ENCODE measurements at regions not wholly inside any gene's neighbourhood (a gene's known extent, or its start where the extent isn't known, plus 50 kb on each side); places are given as distances from the start of the nearest gene placed in this dataset.
A peak's percentile ranks its signal among the peaks of the same experiment; 100 is the strongest.

- no peak for TF ChIP-seq EZH2phosphoT487 (IDR thresholded peaks at IDR 0.05; ENCODE audit: borderline replicate concordance, low read depth, low read length)
- no peak for TF ChIP-seq CTCF (conservative IDR thresholded peaks at IDR 0.05; ENCODE audit: low read length)
- Histone ChIP-seq H3K4me3 (ENCODE audit: low read depth, low read length, poor library complexity, severe bottlenecking) (no peak overlapping the region), H4K20me1 (ENCODE audit: insufficient read depth, low read length) (no peaks in the 10 kb centered on the region), H3K36me3 (ENCODE audit: insufficient read depth, low read length) (no peaks in the 10 kb centered on the region; the same call in 1 of the 2 replicates), H3K4me1 (ENCODE audit: insufficient read depth, low read length, poor library complexity, severe bottlenecking) (peaks cover 10% of the 10 kb centered on the region), H3K79me2 (ENCODE audit: insufficient read depth, low read depth, low read length) (no peaks in the 10 kb centered on the region), H3K9me3 (ENCODE audit: low read length) (no peaks in the 10 kb centered on the region; the same call in 1 of the 2 replicates), H3K4me2 (ENCODE audit: low read length) (no peak overlapping the region), H2AFZ (ENCODE audit: low read length) (peak overlapping the region; percentile 52; the same call in 1 of the 2 replicates), H3K27ac (ENCODE audit: low read depth, low read length, poor library complexity, severe bottlenecking) (no peak overlapping the region), H3K9me2 (ENCODE audit: insufficient read depth, low read length) (no peaks in the 10 kb centered on the region)
- ChIA-PET CTCF (ENCODE audit: unreplicated experiment) (no interaction called here), POLR2A (interaction anchor here (1.1 kb wide), 1 partner anchor 10 kb away, joined by 3 read pairs; no protein-coding TSS in a partner anchor)
- intact Hi-C loops (cut with micrococcal nuclease; ENCODE audit: unreplicated experiment), result no loop called here
- no peak for DNase-seq (ENCODE audit: low spot score)
- no TSS peak for BruUV-seq (replicated peaks)
Measured at GRCh38 chr6:14743144-14743473, 502.8 kb upstream of the JARID2 start.

DNA sequence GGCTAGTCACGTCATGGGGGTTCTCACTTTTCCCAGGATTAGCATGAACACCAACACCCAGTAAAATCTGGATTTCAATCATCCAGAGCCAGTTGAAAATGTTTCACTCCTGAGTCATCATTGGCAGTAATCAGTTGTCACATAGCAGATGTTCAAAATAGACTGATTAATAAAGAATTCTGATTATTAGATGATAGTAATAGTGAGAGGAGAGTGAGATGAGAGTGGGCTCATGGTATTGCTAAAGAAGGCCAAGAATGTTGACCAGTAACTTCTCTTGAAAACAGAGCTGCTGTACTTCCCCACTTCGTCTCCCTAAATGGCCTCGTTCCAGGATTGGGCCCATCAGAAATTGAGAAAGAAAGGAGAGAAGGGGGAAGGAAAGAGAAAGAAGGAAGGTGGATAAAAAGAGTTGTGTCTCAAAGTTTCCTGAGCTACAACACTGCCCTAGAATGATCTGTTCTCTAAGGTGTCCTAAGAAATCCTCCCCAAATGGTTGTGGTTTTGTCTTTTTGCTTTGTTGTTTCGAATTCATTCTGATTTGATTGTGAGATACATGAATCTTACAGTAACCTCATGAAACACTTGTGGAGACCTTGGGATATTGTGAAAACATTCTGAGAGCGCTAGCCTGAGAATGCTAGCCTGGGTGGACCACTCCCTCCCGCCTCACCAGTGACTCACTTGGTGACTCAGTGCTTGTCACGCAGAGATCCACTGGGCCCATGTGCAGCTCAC is 502.2 kb upstream of the JARID2 start:
- Histone ChIP-seq H3K9me2 (ENCODE audit: insufficient read depth, low read length) (no peaks in the 10 kb centered on the region), H3K27ac (ENCODE audit: low read depth, low read length, poor library complexity, severe bottlenecking) (no peak overlapping the region), H3K79me2 (ENCODE audit: insufficient read depth, low read depth, low read length) (no peaks in the 10 kb centered on the region), H2AFZ (ENCODE audit: low read length) (peak overlapping the region; percentile 52; the same call in 1 of the 2 replicates), H4K20me1 (ENCODE audit: insufficient read depth, low read length) (no peaks in the 10 kb centered on the region), H3K9me3 (ENCODE audit: low read length) (no peaks in the 10 kb centered on the region; the same call in 1 of the 2 replicates), H3K4me3 (ENCODE audit: low read depth, low read length, poor library complexity, severe bottlenecking) (no peak overlapping the region), H3K36me3 (ENCODE audit: insufficient read depth, low read length) (no peaks in the 10 kb centered on the region; the same call in 1 of the 2 replicates), H3K4me1 (ENCODE audit: insufficient read depth, low read length, poor library complexity, severe bottlenecking) (peaks cover 7% of the 10 kb centered on the region), H3K4me2 (ENCODE audit: low read length) (no peak overlapping the region)
- DNase-seq (ENCODE audit: low spot score), result no peak
- intact Hi-C loops (cut with micrococcal nuclease; ENCODE audit: unreplicated experiment), result no loop called here
- TF ChIP-seq EZH2phosphoT487 (IDR thresholded peaks at IDR 0.05; ENCODE audit: borderline replicate concordance, low read depth, low read length) (no peak), CTCF (conservative IDR thresholded peaks at IDR 0.05; ENCODE audit: low read length) (no peak)
- ChIA-PET POLR2A (interaction anchor here (1.1 kb wide), 1 partner anchor 9 kb away, joined by 3 read pairs; no protein-coding TSS in a partner anchor), CTCF (ENCODE audit: unreplicated experiment) (no interaction called here)
- no TSS peak for BruUV-seq (replicated peaks)

GRCh38 chr6:14744212-14744556 is 501.7 kb upstream of the JARID2 start:
- no peak overlapping the region for H3K27ac ChIP-seq (ENCODE audit: low read depth, low read length, poor library complexity, severe bottlenecking)
- H2AFZ ChIP-seq (ENCODE audit: low read length), result no peak overlapping the region
- DNase-seq (ENCODE audit: low spot score), result no peak
- ChIA-PET POLR2A (interaction anchor here (1.1 kb wide), 1 partner anchor 9 kb away, joined by 3 read pairs; no protein-coding TSS in a partner anchor), CTCF (ENCODE audit: unreplicated experiment) (no interaction called here)
- H3K9me3 ChIP-seq (ENCODE audit: low read length), result no peaks in the 10 kb centered on the region; the same call in 1 of the 2 replicates
- H3K4me1 ChIP-seq (ENCODE audit: insufficient read depth, low read length, poor library complexity, severe bottlenecking), result peaks cover 1% of the 10 kb centered on the region
- intact Hi-C loops (cut with micrococcal nuclease; ENCODE audit: unreplicated experiment), result no loop called here
- no peaks in the 10 kb centered on the region for H4K20me1 ChIP-seq (ENCODE audit: insufficient read depth, low read length)
- H3K4me3 ChIP-seq (ENCODE audit: low read depth, low read length, poor library complexity, severe bottlenecking), result no peak overlapping the region
- TF ChIP-seq CTCF (conservative IDR thresholded peaks at IDR 0.05; ENCODE audit: low read length), result no peak
- H3K4me2 ChIP-seq (ENCODE audit: low read length), result no peak overlapping the region
- BruUV-seq (replicated peaks), result no TSS peak
- no peaks in the 10 kb centered on the region; the same call in 1 of the 2 replicates for H3K36me3 ChIP-seq (ENCODE audit: insufficient read depth, low read length)
- no peaks in the 10 kb centered on the region for H3K9me2 ChIP-seq (ENCODE audit: insufficient read depth, low read length)
- H3K79me2 ChIP-seq (ENCODE audit: insufficient read depth, low read depth, low read length), result no peaks in the 10 kb centered on the region
